Testis (tissue), 2 donors: ENCODE measurements at regions not wholly inside any gene's neighbourhood (a gene's known extent, or its start where the extent isn't known, plus 50 kb on each side); places are given as distances from the start of the nearest gene placed in this dataset.
A peak's percentile ranks its signal among the peaks of the same experiment; 100 is the strongest.

Experiments used
- DNase-seq: peaks from one replicate; pipeline ENCODE4 v3.0.0-alpha.2; 2019
- H3K27ac ChIP-seq, 2 donors: fragments of 200-600 bp; sonication (generic); one replicate each; pipeline ENCODE4 v1.5.1; 2019
- H3K27me3 ChIP-seq: fragments of 200-600 bp; sonication (generic); one replicate; pipeline ENCODE4 v1.5.1; 2019
- H3K36me3 ChIP-seq: fragments of 200-600 bp; sonication (generic); one replicate; pipeline ENCODE4 v1.5.1; 2017; ENCODE audit warnings: low read depth; ENCODE audit errors: missing control alignments
- H3K4me1 ChIP-seq: fragments of 200-600 bp; sonication (generic); one replicate; pipeline ENCODE4 v1.5.1; 2019
- H3K4me3 ChIP-seq, 2 donors: fragments of 200-600 bp; sonication (generic); one replicate each; pipeline ENCODE4 v1.5.1; 2017 to 2019
- H3K9me3 ChIP-seq: fragments of 200-600 bp; sonication (generic); one replicate; pipeline ENCODE4 v1.5.1; 2017
- POLR2A ChIP-seq: fragments of 450-650 bp; IDR thresholded peaks from one replicate; pipeline ENCODE4 v1.6.1; 2017; ENCODE audit warnings: antibody characterized with exemption, mild to moderate bottlenecking, moderate library complexity
- WGBS, 2 donors: methylation state at CpG; one replicate each; pipeline ENCODE4 v1.1.5; 2018; 5-methylcytosine and 5-hydroxymethylcytosine counted together
- intact Hi-C: fragments of 100-400 bp; cut with DNase I; formaldehyde crosslinking; loops from one replicate; pipeline ENCODE4 v1.15.1; 2023; ENCODE audit warnings: low total_unique reads
- TF ChIP-seq, protein P1 (sequence below), 3 experiments: fragments of 450-650 bp in 2 of 3; fragments of 200-600 bp in 1 of 3; sonication (generic) in 1 of 3; IDR thresholded peaks; one replicate each; pipeline ENCODE4 v1.5.1; 2016 to 2019; ENCODE audit warnings: antibody characterized with exemption in 3 of 3, mild to moderate bottlenecking in 2 of 3, moderate library complexity in 1 of 3

DNA sequence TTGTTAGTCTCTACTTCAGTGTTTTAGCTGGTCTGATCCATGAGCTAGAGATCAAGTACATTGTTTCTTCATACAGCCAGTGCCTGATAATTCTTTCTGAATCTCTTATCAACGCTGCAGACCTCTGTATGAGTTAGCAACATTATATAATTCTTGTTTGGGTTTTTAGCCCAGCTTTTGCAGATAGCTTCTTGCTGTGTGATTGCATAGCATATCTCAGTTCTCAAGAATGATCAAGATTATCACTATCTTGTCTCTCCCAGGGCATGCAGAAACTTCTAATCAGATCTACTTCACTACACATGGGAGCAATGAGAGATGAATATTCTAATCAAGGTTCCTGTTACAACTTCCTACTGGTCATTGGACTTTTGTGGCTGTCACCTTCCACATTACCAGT lies 158.3 kb downstream of the FAM174A start:
- Histone ChIP-seq H3K4me3 (no peak overlapping the region), H3K36me3 (no peaks in the 10 kb centered on the region), H3K9me3 (no peaks in the 10 kb centered on the region), H3K4me1 (no peaks in the 10 kb centered on the region), H3K27me3 (no peaks in the 10 kb centered on the region), H3K27ac (no peak overlapping the region)
- no peak for TF ChIP-seq POLR2A
- TF ChIP-seq, protein P1, sequence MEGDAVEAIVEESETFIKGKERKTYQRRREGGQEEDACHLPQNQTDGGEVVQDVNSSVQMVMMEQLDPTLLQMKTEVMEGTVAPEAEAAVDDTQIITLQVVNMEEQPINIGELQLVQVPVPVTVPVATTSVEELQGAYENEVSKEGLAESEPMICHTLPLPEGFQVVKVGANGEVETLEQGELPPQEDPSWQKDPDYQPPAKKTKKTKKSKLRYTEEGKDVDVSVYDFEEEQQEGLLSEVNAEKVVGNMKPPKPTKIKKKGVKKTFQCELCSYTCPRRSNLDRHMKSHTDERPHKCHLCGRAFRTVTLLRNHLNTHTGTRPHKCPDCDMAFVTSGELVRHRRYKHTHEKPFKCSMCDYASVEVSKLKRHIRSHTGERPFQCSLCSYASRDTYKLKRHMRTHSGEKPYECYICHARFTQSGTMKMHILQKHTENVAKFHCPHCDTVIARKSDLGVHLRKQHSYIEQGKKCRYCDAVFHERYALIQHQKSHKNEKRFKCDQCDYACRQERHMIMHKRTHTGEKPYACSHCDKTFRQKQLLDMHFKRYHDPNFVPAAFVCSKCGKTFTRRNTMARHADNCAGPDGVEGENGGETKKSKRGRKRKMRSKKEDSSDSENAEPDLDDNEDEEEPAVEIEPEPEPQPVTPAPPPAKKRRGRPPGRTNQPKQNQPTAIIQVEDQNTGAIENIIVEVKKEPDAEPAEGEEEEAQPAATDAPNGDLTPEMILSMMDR (IDR thresholded peaks at IDR 0.05), result no peak
- 69 to 76% methylated on average over 1 of the region's 1 CpG for whole genome bisulfite sequencing, 2 donors
- intact Hi-C loops, result no loop called here
- no peak for DNase-seq

DNA sequence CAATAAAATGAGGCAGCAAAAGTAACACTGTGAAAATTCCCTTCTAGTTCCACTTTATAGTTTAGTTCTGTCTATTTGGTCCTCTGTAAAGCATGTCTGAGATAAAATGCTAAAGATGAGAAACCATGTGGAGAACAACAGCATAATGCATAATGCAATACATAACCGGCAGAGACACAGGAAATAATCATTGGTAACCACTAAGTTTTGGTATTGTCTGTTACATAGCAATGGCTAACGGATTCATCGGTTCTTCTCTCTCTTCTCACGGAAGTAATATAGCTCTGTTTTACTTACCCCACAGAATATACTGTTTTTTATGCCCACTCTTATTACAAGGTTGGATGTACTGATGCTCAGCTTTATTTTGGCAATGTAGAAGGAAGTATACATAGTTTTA lies 158.9 kb downstream of the FAM174A start:
- Histone ChIP-seq H3K4me3 (no peak overlapping the region), H3K4me1 (no peaks in the 10 kb centered on the region), H3K27ac (no peak overlapping the region), H3K27me3 (no peaks in the 10 kb centered on the region), H3K9me3 (no peaks in the 10 kb centered on the region), H3K36me3 (no peaks in the 10 kb centered on the region)
- intact Hi-C loops, result no loop called here
- WGBS, 2 donors, result 67 to 86% methylated on average over 4 of the region's 4 CpGs
- no peak for TF ChIP-seq POLR2A
- TF ChIP-seq, protein P1 (IDR thresholded peaks at IDR 0.05), result no peak
- DNase-seq, result no peak

GRCh38 chr5:100697970-100698369 lies 162.8 kb downstream of the FAM174A start:
- H3K27ac ChIP-seq, result no peak overlapping the region
- H3K36me3 ChIP-seq, result no peaks in the 10 kb centered on the region
- H3K4me1 ChIP-seq, result no peaks in the 10 kb centered on the region
- DNase-seq, result no peak
- no peak overlapping the region for H3K4me3 ChIP-seq
- TF ChIP-seq, protein P1 (IDR thresholded peaks at IDR 0.05), result peak in 1 of 3 experiments; percentile 12
- no peak for TF ChIP-seq POLR2A
- H3K9me3 ChIP-seq, result no peaks in the 10 kb centered on the region
- H3K27me3 ChIP-seq, result no peaks in the 10 kb centered on the region
- intact Hi-C loops, result no loop called here
- 75 to 92% methylated on average over 2 of the region's 2 CpGs for WGBS, 2 donors

DNA sequence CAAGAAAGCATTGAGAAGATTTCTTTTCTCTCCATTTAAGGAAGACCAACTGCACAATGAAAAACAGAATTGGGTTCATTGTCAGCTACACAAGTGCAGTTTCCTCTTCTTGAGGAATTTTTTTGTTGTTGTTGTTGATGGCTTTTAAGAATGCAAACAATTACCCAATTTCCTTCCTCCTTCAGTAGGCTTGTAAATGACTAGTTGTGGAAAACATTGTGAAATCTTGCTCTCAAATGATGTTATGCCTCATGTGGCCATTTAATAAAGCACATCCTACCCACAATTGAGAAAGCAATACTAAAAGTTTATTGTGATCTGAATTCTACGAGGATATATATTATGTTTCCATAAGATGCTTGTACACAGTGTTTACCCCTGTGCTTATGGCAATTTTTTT lies 171.6 kb downstream of the FAM174A start:
- 64 to 73% methylated on average over 1 of the region's 1 CpG for WGBS, 2 donors
- no peak overlapping the region for H3K4me3 ChIP-seq
- no peaks in the 10 kb centered on the region for H3K36me3 ChIP-seq
- DNase-seq, result no peak
- H3K9me3 ChIP-seq, result no peaks in the 10 kb centered on the region
- intact Hi-C loops, result no loop called here
- peaks cover 12% of the 10 kb centered on the region for H3K4me1 ChIP-seq
- H3K27me3 ChIP-seq, result no peaks in the 10 kb centered on the region
- no peak overlapping the region for H3K27ac ChIP-seq
- TF ChIP-seq POLR2A, result no peak
- TF ChIP-seq, protein P1 (IDR thresholded peaks at IDR 0.05), result peak in 2 of 3 experiments; percentile 19 to 36

GRCh38 chr5:100708645-100709171 lies 173.5 kb downstream of the FAM174A start:
- TF ChIP-seq, protein P1 (IDR thresholded peaks at IDR 0.05), result no peak
- no peak for TF ChIP-seq POLR2A
- 8 to 17% methylated on average over 1 of the region's 1 CpG for WGBS, 2 donors
- Histone ChIP-seq H3K4me3 (no peak overlapping the region), H3K4me1 (peaks cover 12% of the 10 kb centered on the region), H3K9me3 (no peaks in the 10 kb centered on the region), H3K36me3 (no peaks in the 10 kb centered on the region), H3K27ac (no peak overlapping the region), H3K27me3 (no peaks in the 10 kb centered on the region)
- no peak for DNase-seq
- intact Hi-C loops, result no loop called here
